ENCODE measurements at regions not wholly inside any gene's neighbourhood (a gene's known extent, or its start where the extent isn't known, plus 50 kb on each side); places are given as distances from the start of the nearest gene placed in this dataset.

DNA sequence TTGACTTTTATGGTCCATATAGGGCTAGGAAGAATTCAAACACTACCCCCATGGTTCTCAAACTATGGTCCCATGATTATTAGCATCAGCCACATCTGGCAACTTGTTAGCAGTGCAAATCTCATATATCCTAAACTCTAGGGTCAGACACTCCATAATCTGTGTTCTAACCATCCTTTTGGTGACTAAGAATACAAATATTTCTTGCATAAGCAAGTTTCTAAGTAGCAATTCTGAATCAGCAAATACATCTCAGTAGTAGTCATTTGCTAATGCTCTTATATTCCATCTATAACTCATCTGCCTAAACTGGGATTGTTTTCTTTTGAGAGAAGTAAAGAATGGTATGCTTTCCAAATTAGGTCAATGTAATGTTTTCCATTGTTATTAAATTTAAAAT lies 447.3 kb downstream of the TMX3 start:
- no peaks in the 10 kb centered on the region for H3K9me3 Mint-ChIP-seq
- no peaks in the 10 kb centered on the region for H3K36me3 Mint-ChIP-seq (ENCODE audit: low read depth)
- no peaks in the 10 kb centered on the region for H3K27me3 Mint-ChIP-seq (ENCODE audit: low read depth)
- H3K4me1 Mint-ChIP-seq (ENCODE audit: low read depth), result no peaks in the 10 kb centered on the region
- H3K4me3 Mint-ChIP-seq (ENCODE audit: low read depth), result no peak overlapping the region
- no peak for DNase-seq (ENCODE audit: low spot score)
- H3K27ac Mint-ChIP-seq, result no peak overlapping the region
- intact Hi-C loops (cut with micrococcal nuclease), result no loop called here

DNA sequence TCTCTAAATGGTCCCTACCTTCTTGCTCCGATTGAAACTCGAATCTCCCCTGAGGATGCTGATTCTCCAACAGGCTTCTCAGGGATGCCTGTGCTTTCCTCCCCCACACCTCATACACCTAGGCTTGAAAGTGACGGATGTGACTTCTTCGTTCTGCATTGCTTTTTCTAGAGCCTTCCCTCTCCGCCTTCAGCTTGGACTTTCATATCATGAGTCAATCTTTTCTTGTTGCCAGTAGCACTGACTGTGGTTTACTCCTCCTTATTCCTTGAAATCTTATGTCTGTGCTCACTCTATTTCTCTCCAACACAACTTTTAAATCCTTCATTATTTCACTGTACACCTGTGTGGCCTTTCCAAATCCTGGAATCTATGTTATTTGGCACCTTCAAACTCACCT lies 451.4 kb downstream of the TMX3 start:
- Mint-ChIP-seq H3K27me3 (ENCODE audit: low read depth) (no peaks in the 10 kb centered on the region), H3K9me3 (no peaks in the 10 kb centered on the region), H3K4me3 (ENCODE audit: low read depth) (no peak overlapping the region), H3K36me3 (ENCODE audit: low read depth) (no peaks in the 10 kb centered on the region), H3K27ac (no peak overlapping the region), H3K4me1 (ENCODE audit: low read depth) (no peaks in the 10 kb centered on the region)
- DNase-seq (ENCODE audit: low spot score), result no peak
- intact Hi-C loops (cut with micrococcal nuclease), result no loop called here

DNA sequence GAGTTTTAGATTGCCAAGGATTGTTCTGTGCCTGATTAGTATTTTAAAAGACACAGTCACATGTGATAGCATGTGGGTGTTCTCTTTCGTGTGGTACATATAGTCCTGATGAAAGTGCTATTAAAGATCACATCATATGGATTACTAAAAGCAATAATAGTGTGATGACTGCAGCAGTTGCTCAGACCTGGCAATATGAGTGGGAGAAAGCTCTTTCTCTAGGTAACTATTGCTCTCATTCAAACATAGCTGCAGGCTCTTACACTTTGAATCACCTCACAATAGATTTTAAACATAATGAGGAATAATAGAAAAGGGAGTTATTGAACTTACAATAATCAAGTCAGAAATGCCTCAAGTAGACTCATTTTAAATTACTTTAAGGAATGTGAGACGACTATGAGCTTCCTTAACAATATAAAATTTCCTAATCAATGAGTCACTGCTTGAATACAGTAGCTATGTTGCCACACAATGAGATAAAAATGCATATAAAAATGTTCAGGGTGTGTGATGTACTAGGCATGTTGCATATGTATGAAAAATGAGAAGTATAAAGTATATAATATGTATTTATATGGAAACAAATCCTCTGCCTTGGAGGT lies 452.1 kb downstream of the TMX3 start:
- H3K36me3 Mint-ChIP-seq (ENCODE audit: low read depth), result no peaks in the 10 kb centered on the region
- no peak for DNase-seq (ENCODE audit: low spot score)
- no peak overlapping the region for H3K27ac Mint-ChIP-seq
- H3K4me3 Mint-ChIP-seq (ENCODE audit: low read depth), result no peak overlapping the region
- intact Hi-C loops (cut with micrococcal nuclease), result no loop called here
- no peaks in the 10 kb centered on the region for H3K4me1 Mint-ChIP-seq (ENCODE audit: low read depth)
- no peaks in the 10 kb centered on the region for H3K9me3 Mint-ChIP-seq
- H3K27me3 Mint-ChIP-seq (ENCODE audit: low read depth), result no peaks in the 10 kb centered on the region

DNA sequence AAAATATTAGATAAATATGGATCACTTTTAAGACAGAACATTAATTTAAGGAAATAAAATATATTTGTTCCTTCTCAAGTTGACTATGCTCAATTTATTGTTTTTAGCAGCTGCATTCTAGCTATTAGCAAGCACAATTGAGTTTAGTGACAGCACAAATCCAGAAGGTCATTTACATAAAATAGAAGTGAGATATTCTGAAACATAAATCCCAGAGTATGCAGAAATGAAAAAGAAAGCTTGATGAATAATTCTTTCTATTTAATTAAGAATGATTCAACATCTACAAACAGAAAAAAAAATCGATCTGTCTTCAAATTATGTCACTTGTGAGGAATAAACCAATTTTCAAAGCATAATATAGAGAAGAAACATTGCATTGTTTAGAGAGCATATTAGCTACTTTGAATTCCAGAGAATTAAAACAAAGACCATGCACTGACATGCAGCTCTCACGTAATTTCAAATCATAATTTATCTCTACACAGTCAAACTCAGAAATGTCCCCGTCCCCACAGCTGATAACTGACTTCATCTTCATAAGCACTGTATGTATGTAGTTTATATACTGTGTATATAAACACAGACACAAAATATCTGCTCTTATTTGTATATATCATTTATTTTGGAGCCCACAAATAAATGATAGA lies 458.4 kb downstream of the TMX3 start:
- no peak overlapping the region for H3K4me3 Mint-ChIP-seq (ENCODE audit: low read depth)
- no peaks in the 10 kb centered on the region for H3K27me3 Mint-ChIP-seq (ENCODE audit: low read depth)
- H3K9me3 Mint-ChIP-seq, result no peaks in the 10 kb centered on the region

DNA sequence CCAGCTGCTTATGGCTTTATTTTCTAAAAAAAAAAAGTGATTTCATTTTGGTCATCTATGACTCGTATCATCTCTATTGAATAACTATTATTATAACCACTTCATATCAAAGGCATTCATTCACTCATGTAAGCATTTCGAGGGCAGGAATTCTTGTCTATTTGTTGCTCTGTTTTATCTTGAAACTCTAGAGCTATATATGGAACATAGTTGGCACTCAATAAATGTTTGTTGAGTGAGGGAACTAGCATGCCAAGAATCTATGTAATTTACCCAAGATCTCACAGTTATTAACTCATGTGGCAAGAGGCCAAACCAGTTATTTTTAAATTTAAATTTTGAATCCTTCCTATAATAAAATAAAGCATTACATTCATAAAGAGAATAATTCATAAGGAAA lies 470.1 kb downstream of the TMX3 start:
- Mint-ChIP-seq H3K27ac (no peak overlapping the region), H3K27me3 (ENCODE audit: low read depth) (no peaks in the 10 kb centered on the region), H3K4me3 (ENCODE audit: low read depth) (no peak overlapping the region), H3K4me1 (ENCODE audit: low read depth) (no peaks in the 10 kb centered on the region), H3K9me3 (no peaks in the 10 kb centered on the region), H3K36me3 (ENCODE audit: low read depth) (no peaks in the 10 kb centered on the region)
- DNase-seq (ENCODE audit: low spot score), result no peak
- intact Hi-C loops (cut with micrococcal nuclease), result no loop called here

More for the DNA sequence above, 458.4 kb downstream of the TMX3 start:
- Mint-ChIP-seq H3K4me1 (ENCODE audit: low read depth) (no peaks in the 10 kb centered on the region), H3K27ac (no peak overlapping the region), H3K36me3 (ENCODE audit: low read depth) (no peaks in the 10 kb centered on the region)
- intact Hi-C loops (cut with micrococcal nuclease), result no loop called here
- no peak for DNase-seq (ENCODE audit: low spot score)

DNA sequence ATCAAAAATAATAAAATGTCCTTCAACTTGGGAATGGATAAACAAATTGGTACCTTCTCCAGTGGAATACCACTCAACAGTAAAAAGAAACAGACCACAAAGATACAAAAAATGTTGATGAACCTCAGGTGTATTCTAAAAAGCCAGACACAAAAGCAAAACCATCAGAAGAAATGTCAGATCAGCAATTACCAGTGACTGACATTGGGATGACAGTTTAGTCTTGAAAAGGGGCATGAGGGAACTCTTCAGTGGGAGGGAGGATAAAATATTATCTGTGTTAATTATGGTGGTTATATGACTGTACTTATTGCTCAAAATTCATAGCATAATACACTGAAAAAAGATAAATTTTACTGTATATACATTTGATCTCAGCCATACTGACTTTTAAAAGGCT lies 473.0 kb downstream of the TMX3 start:
- Mint-ChIP-seq H3K36me3 (ENCODE audit: low read depth) (no peaks in the 10 kb centered on the region), H3K27me3 (ENCODE audit: low read depth) (no peaks in the 10 kb centered on the region), H3K4me1 (ENCODE audit: low read depth) (no peaks in the 10 kb centered on the region), H3K27ac (no peak overlapping the region), H3K4me3 (ENCODE audit: low read depth) (no peak overlapping the region), H3K9me3 (no peaks in the 10 kb centered on the region)
- intact Hi-C loops (cut with micrococcal nuclease), result no loop called here
- DNase-seq (ENCODE audit: low spot score), result no peak

DNA sequence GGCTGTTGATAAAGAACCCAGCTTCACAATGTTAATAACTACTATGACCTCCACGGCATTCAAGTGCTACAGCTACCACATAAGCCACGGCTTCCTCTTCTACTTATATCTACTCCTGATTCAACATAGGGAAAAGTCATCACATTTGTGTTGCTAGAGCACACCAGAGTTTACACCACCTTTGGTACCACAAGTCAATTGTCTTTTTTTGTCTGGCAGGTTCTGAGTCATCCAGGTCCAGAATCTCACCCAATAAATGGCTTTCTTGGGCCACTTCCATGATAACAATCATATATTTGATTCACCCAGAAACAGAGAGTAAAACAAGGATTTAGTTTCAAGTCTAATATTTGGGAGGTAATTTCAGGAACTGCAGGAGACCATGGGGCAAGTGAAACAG lies 480.2 kb downstream of the TMX3 start:
- Mint-ChIP-seq H3K27me3 (ENCODE audit: low read depth) (no peaks in the 10 kb centered on the region), H3K36me3 (ENCODE audit: low read depth) (no peaks in the 10 kb centered on the region), H3K4me3 (ENCODE audit: low read depth) (no peak overlapping the region), H3K4me1 (ENCODE audit: low read depth) (no peaks in the 10 kb centered on the region), H3K27ac (no peak overlapping the region), H3K9me3 (no peaks in the 10 kb centered on the region)
- intact Hi-C loops (cut with micrococcal nuclease), result no loop called here
- DNase-seq (ENCODE audit: low spot score), result no peak

DNA sequence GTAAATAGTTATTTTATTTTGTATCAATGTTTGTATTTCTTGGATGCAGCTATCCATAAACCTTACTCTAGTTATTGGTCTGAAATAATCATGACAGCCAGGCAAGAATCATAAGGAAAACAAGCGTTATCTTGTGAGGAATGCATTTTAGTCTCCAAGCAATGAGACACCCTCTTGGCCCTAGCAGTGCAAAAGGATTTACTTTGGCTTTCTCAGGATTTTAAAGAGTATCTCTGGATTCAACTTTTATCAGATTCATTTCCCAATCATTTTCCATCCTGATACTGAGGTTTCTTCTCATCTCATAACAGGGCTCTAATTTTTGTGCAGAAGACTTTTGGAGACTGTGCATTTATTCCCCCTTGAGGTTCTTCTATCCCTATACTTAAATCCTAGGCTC lies 480.8 kb downstream of the TMX3 start:
- no peaks in the 10 kb centered on the region for H3K9me3 Mint-ChIP-seq
- no peak for DNase-seq (ENCODE audit: low spot score)

DNA sequence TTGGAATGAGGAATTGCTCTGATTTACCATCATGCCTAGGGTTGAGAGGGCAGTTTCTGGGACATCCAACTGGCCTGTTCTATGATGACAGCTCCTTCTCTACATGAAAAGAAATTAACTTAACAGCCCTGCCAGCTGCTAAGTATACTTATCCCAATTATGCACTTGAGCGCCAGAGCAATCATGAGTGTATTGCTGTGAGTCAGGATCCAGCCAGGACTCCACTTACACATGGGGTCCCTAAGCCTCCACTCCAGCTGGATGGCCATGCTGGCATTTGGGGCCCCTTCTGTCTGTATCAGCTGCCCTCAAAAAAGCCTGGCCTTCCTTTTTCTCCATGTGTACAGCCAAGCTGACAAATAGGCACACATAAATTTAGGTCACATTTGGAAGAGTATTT lies 481.9 kb downstream of the TMX3 start:
- intact Hi-C loops (cut with micrococcal nuclease), result no loop called here
- H3K4me1 Mint-ChIP-seq (ENCODE audit: low read depth), result no peaks in the 10 kb centered on the region

More for the DNA sequence above, 480.8 kb downstream of the TMX3 start:
- Mint-ChIP-seq H3K27me3 (ENCODE audit: low read depth) (no peaks in the 10 kb centered on the region), H3K4me3 (ENCODE audit: low read depth) (no peak overlapping the region), H3K36me3 (ENCODE audit: low read depth) (no peaks in the 10 kb centered on the region), H3K4me1 (ENCODE audit: low read depth) (no peaks in the 10 kb centered on the region), H3K27ac (no peak overlapping the region)
- intact Hi-C loops (cut with micrococcal nuclease), result no loop called here

DNA sequence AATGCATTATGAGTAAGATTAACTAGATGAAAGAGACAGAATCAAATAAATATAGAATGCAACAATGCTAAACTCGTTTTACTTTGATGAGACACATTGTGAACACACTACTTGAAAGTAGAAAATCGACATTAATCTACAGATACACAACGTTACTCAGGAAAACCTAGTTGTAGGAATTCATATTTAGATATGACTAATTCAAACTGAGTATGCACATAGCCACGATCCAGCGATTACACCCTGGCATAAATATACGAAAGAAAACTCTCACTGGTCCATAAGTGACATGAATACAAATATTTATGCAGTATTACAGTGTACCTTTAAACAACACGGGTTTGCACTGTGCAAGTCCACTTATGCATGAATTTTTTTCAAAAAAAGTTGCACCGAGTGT lies 485.6 kb downstream of the TMX3 start:
- H3K4me1 Mint-ChIP-seq (ENCODE audit: low read depth), result no peaks in the 10 kb centered on the region
- H3K36me3 Mint-ChIP-seq (ENCODE audit: low read depth), result no peaks in the 10 kb centered on the region
- H3K27ac Mint-ChIP-seq, result no peak overlapping the region
- DNase-seq (ENCODE audit: low spot score), result no peak
- no peak overlapping the region for H3K4me3 Mint-ChIP-seq (ENCODE audit: low read depth)
- no peaks in the 10 kb centered on the region for H3K27me3 Mint-ChIP-seq (ENCODE audit: low read depth)
- intact Hi-C loops (cut with micrococcal nuclease), result no loop called here
- H3K9me3 Mint-ChIP-seq, result no peaks in the 10 kb centered on the region

More for the DNA sequence above, 481.9 kb downstream of the TMX3 start:
- H3K27me3 Mint-ChIP-seq (ENCODE audit: low read depth), result no peaks in the 10 kb centered on the region
- no peaks in the 10 kb centered on the region for H3K9me3 Mint-ChIP-seq
- no peak overlapping the region for H3K4me3 Mint-ChIP-seq (ENCODE audit: low read depth)
- no peaks in the 10 kb centered on the region for H3K36me3 Mint-ChIP-seq (ENCODE audit: low read depth)
- H3K27ac Mint-ChIP-seq, result no peak overlapping the region
- no peak for DNase-seq (ENCODE audit: low spot score)

DNA sequence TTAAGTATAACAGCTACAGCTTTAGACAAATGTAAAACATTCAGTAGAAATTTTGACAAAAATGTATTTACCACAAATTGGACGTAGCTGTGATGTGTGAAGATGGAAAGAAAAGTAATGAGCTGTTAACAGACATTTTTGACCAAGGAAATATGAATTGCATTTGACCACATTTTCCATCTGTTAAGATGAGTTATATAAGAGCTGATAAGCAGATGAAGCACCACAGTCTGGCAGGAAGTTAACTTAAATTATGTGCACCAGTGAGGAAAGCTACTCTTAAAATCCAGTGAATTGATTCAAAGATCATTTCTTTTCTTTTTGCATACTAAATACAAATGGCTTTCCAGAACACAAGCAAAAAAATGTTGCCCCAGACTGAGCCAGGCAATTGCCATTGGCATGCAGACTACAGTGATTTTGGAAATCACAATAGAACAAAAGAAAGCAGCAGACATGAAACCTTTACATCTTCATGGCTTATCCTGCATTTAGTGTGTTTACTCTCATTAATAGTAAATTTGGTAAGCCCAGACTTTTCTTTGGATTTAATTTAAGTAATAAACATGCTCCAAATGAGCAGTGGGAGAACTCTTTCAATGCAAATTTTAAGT lies 493.7 kb downstream of the TMX3 start:
- H3K27me3 Mint-ChIP-seq (ENCODE audit: low read depth), result no peaks in the 10 kb centered on the region
- no peaks in the 10 kb centered on the region for H3K4me1 Mint-ChIP-seq (ENCODE audit: low read depth)
- no peak for DNase-seq (ENCODE audit: low spot score)
- H3K27ac Mint-ChIP-seq, result no peak overlapping the region
- H3K9me3 Mint-ChIP-seq, result no peaks in the 10 kb centered on the region
- H3K4me3 Mint-ChIP-seq (ENCODE audit: low read depth), result no peak overlapping the region
- intact Hi-C loops (cut with micrococcal nuclease), result no loop called here
- H3K36me3 Mint-ChIP-seq (ENCODE audit: low read depth), result no peaks in the 10 kb centered on the region

DNA sequence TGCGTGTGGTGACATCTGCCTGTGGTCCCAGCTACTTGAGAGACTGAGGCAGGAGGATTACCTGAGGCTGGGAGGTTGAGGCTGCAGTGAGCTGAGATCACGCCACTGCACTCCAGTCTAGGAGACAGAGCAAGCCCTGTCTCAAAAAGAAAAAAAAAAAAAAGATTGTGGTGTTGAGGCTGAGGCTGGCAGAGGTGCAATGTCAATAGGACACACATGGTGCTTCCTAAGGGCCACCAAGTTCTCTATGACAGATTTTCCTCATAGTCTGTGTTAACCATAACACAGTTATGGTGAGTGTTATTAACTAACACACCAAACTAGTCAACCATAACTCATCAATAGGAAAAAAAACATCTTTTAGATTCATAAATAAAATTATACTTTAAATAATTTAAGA lies 494.4 kb downstream of the TMX3 start:
- H3K9me3 Mint-ChIP-seq, result no peaks in the 10 kb centered on the region
- DNase-seq (ENCODE audit: low spot score), result no peak
- H3K4me1 Mint-ChIP-seq (ENCODE audit: low read depth), result no peaks in the 10 kb centered on the region
- no peak overlapping the region for H3K27ac Mint-ChIP-seq
- no peaks in the 10 kb centered on the region for H3K27me3 Mint-ChIP-seq (ENCODE audit: low read depth)
- intact Hi-C loops (cut with micrococcal nuclease), result no loop called here
- no peak overlapping the region for H3K4me3 Mint-ChIP-seq (ENCODE audit: low read depth)
- no peaks in the 10 kb centered on the region for H3K36me3 Mint-ChIP-seq (ENCODE audit: low read depth)

DNA sequence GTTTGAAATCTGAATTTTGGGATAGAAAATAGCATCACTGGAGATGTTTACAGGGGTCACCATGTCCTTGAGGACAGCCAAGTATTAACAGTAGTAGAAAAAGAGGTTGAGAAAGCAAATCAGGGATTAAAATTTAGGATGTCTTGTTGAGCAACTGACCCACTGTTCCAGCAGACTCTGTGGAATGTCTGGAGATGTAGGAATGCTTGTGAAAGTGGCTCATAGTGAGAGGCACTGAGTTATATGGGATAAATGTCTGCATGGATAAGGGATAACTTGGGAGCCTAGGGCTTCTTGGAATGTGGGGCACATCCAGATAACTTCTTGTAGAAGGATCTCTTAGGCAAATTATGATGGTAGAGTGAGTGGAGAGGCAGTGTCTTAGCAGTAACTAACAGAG lies 495.0 kb downstream of the TMX3 start:
- Mint-ChIP-seq H3K27me3 (ENCODE audit: low read depth) (no peaks in the 10 kb centered on the region), H3K4me1 (ENCODE audit: low read depth) (no peaks in the 10 kb centered on the region), H3K36me3 (ENCODE audit: low read depth) (no peaks in the 10 kb centered on the region), H3K9me3 (no peaks in the 10 kb centered on the region), H3K4me3 (ENCODE audit: low read depth) (no peak overlapping the region), H3K27ac (no peak overlapping the region)
- intact Hi-C loops (cut with micrococcal nuclease), result no loop called here
- DNase-seq (ENCODE audit: low spot score), result no peak

Data from activated T-helper 2 cell treated with anti-CD3 and anti-CD28 coated beads, Interferon-gamma antibody, Interleukin-2, Interleukin-4, amounts not matched to agents 10 μg/mL and 5 μg/mL and 100 μg/mL, durations not matched to agents 14 hours and 24 hours and 36 hours (primary cell).